Stimulated activated CD8-positive, alpha-beta memory T cell treated with anti-CD3 and anti-CD28 coated beads, Interleukin-15, amount 100 ng/mL, for 48 hours (primary cell): ENCODE measurements at regions not wholly inside any gene's neighbourhood (a gene's known extent, or its start where the extent isn't known, plus 50 kb on each side); places are given as distances from the start of the nearest gene placed in this dataset.
"Not testable (repeated sequence)": the region's sequence is repeated elsewhere in the genome, so short reads cannot be mapped to it uniquely, and the experiment has no call there.

ENCODE experiments used
- DNase-seq, 2 donors: peaks; one replicate each; pipeline ENCODE4 v3.0.0-alpha.2; 2020; ENCODE audit warnings: low read depth in 2 of 2

GRCh38 chr15:81776976-81777375, 268.8 kb downstream of the MEX3B start:
- DNase-seq: no peak

GRCh38 chr15:81775779-81776178, 270.0 kb downstream of the MEX3B start:
- DNase-seq: not testable (repeated sequence)

GRCh38 chr15:81774309-81774708, 271.5 kb downstream of the MEX3B start:
- DNase-seq: no peak

DNA sequence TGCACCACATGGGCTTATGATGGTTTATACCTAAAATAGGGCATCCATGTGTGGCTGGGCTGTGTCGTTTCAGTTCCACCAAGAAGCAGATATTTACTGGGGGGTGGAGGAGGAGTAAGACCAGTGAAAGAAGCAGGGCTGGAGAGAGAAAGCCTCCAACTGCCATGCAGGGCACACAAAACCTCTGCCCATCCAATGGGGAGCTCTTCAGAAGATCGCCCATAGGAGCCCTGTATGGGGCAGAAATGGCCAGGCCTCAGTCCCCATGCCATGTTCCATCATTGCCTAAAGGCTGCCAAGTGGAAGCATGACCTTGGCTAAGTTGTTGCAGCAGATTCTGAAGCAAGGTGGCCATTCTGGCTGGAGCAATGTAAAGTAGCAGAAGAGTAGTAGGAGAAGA, 277.0 kb downstream of the MEX3B start:
- DNase-seq: no peak

- DNase-seq: no peak
These were observed 278.9 kb downstream of the MEX3B start for GRCh38 chr15:81766829-81767475.

DNA sequence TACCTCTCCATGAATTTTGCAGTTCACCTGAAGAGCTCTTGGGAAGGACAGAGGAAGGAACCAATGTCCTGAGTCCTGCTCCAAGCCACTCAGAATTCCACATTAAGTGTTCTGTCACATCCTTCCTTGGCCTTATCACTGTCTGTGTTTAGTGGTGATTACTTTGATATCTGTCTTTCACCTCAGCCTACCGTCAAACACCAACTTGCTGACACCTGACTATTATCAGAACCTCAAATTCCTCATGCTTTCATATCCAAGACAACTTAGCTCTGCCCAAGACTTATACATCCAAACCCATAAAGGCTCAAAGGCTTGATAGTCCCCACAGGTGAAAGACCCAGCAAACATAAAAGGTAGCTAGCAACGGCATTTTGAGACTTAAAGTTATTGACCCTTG, 280.0 kb downstream of the MEX3B start:
- no peak for DNase-seq

GRCh38 chr15:81763304-81763703, 282.5 kb downstream of the MEX3B start:
- DNase-seq: no peak

DNA sequence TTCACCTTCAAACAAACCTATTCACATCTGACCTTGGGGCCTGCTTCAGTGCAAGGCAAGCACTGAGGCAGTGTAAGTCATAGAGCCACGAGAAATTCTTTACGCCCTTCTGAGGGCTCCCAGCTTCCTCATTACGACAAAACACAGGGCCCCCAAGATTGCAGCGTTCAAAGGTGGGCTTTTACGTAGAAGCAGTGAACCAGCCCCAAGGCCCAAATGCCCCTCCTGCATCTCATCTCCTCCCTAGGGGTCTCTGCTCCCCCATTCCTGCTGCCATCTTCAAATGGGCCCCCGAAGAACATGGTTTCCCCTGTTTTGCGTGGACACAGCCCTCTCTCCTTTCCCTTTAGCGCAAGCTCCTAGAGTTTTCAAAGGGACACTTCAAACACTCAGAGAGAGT, 285.1 kb downstream of the MEX3B start:
- DNase-seq: no peak

DNA sequence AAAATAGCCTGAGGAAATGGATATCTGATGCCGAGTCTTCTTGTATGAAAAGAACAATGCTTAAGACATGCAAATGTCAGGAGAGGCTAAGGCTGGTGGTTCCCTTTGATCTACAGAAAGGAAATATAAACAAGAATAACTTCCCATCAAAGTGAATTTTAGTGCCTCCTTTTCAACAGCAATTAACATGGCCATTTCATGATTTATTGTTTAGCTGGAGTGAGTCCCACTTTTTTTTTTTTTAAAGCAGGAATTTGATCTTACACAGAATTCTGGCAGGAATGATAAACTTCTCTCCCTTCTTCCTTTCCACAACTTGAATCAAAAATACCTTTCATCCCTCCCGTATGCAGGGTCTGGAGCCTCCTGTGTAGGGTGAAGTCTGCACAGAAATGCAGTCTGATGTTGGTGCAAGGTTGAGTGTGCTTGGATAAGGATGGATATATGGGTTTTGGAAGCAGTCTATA, 287.0 kb downstream of the MEX3B start:
- DNase-seq: no peak

DNA sequence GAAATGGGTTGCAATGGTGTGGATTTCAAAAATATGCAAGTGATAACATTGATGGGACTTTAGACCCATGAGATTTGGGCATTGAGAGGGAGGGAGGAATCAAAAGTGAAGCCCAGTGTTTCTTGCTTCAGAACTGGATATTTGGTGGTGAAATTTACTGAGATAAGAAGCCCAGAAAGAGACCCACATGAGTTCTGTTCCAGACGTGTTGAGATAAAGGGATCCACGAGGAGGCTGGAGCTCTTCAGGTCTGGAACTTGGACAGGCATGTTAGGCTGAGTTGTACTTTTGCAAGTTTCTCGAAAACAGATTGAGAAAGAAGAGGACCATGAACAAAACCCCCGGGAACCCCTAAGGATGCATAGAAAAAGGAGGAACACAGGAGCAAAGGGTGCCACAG, 290.2 kb downstream of the MEX3B start:
- DNase-seq: no peak

- no peak for DNase-seq
These were observed 291.7 kb downstream of the MEX3B start for GRCh38 chr15:81754078-81754477.

GRCh38 chr15:81752974-81753373, 292.8 kb downstream of the MEX3B start:
- DNase-seq: no peak

DNA sequence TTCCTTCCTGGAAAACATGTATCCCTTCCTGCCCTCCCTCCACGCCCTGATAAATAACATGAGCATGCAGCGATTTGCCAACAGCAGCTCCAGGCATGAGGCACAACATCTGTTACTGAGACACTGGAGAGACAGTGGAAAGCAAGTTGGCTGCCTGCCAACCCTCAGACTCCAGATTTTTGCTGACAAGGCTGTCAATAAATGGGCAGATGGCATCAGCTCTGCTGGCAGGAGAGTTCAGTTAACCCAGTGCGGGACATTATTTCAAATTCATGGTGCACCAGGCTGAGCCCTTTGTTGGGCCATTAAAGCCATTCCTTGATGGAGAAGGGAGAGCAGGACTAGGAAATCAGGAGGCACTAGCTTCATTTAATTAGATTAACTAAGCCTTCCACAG, 293.3 kb downstream of the MEX3B start:
- no peak for DNase-seq

DNA sequence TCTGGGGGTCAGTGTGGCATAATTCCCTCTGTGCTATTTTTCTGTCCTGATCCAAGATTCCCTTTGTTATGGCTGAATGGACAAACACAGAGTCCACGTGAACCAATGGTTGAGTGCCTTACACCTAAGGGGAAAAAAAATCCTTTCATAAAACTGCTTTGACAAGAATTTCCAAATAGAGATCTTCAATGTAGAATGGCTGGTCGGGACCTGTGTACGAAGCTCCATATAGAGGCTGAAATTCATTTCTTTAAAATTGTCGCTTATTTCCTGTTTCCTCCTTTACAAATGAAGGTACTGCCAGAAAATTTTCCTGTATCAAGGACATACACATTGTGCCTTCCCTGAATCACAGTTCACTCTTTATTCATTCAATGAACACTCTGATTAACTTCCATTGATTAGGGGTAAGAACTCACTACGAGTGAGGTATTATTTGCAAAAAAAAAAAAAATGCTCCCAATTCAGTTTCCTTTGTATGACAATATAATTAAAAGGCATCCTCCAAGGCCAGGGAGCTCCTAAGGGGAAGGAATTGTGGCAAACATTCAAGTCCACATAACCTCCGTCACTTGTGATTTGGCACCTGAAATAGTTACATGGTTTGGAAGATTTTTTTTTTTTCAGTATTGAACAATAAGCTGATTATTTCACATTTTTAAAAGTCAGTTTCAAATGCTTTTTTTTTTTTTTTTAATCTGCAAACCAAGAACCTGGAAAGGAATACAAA, 293.8 kb downstream of the MEX3B start:
- no peak for DNase-seq

- DNase-seq: no peak
These were observed 294.6 kb downstream of the MEX3B start for GRCh38 chr15:81751256-81751655.

- no peak for DNase-seq
These were observed 296.0 kb downstream of the MEX3B start for GRCh38 chr15:81749716-81750375.

GRCh38 chr15:81747482-81747881, 298.3 kb downstream of the MEX3B start:
- DNase-seq: no peak

DNA sequence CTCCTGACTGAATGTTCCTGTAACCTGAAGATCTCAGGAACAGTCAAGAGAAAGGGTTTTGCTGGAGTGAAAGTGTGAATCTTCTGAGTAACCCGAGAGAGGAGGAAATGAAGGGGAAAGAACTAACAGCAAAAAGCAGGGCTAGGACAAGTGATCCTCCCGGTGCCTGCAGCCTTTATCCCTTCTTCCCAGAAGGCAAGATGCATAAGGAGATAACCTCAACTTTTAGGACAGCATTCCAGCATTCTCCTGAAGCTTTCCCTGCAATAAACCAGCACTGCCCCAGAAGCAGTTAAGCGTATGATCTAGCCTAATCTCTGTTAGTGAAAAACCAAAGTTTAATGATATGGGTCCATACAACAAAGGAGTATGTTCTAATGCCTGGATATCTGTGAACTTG, 298.8 kb downstream of the MEX3B start:
- DNase-seq: no peak

DNA sequence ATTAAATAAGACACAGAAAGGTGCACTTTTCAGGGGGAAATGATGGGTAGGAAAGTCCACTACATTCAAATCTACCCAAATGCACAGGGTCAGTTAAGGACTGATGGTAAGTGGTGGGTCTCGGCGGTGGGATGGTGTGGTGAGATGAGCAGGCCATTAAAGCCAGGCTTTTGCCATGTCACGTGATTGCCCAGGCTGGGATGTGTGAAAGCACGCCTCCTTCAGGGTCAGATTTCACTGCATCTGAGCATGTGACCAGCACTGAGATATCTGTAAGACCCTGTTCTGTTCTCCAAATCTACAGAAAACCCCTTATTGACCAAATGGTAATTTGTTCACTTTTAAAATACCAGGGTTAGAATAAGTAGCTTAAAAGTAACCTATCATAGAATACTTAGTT, 301.5 kb downstream of the MEX3B start:
- no peak for DNase-seq

- no peak for DNase-seq
These were observed 305.4 kb downstream of the MEX3B start for GRCh38 chr15:81740416-81740815.

DNA sequence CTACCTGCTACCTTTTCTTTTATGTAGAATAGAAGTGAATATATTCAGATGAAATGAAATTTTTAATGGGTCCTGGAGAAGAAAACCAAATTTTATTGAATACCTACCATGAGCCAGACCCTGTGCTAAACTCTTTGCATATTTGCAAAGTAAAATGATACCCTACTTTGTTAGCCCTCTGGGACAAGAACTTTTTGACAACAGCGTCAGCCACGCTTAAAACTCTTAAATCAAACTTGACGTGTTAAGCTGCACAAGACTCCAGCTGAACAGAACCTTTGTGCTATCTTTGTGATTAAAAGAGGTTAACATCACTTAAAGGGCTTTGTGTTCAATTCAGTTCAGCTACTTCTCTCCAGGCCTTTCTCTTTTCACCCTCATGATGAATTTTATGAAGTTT, 316.5 kb downstream of the MEX3B start:
- DNase-seq: no peak

DNA sequence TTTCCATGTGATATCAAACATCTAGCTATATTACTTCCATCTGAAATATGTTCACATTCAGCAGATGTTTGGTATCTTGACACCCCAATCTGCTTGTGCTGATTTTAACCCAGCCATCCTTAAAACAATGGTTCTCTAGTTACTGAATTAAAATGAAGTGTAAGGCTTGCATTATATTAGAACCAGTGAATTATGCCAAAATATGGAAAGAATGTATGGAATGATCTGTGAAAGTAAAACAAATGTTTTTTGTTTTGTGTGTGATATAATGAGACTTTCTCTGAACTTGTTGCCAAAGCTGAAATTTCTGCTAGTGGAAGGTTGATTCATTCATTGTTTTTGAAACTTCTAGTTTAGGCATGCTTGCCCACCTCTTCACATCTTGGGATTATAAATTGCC, 317.1 kb downstream of the MEX3B start:
- no peak for DNase-seq

DNA sequence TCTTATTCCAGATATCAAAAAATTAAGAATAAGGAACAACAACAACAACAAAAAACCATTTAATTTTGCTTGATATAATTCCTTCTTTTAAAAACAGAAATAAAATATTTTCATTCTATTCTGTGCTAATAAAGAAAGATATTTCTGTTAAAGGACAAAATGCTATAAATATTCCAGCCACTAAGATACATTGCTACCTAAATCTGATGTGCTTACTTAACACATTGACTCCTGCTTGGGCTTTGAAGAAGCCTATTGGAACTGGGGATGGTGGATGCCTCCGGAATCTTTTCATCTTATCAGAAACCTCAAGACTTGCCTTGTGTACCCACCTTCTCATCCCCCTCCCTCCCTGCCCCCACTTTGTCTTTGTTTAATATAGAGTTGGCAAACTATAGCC, 320.2 kb downstream of the MEX3B start:
- DNase-seq: no peak
